K562 (cell line): ENCODE measurements at regions not wholly inside any gene's neighbourhood (a gene's known extent, or its start where the extent isn't known, plus 50 kb on each side); places are given as distances from the start of the nearest gene placed in this dataset.

Experiments
- ATAC-seq: fragments of 200-7000 bp; cut with Tn5 transposase; 3 replicates; pipeline ENCODE4 v1.9.1; 2020; ENCODE audit warnings: moderate library complexity
- BruUV-seq: library from RNA; stranded (reverse); fragments of 400-500 nt; replicated peaks from 2 replicates; lab custom pipeline; 2021; lab: Mats Ljungman, UMichigan
- CTCF ChIA-PET: fragments of 300-600 bp; formaldehyde crosslinking; extraction: SDS; loops from one replicate; lab custom pipeline; 2021; ENCODE audit warnings: low intra/inter-chr PET ratio; lab: Yijun Ruan, JAX
- POLR2A ChIA-PET: fragments of 300-600, 350-650 bp; sonication (Branson Sonifier 250); formaldehyde crosslinking; extraction: SDS; loops from one replicate; lab custom pipeline; 2021; ENCODE audit warnings: antibody characterized with exemption, inconsistent platforms; lab: Yijun Ruan, JAX
- DNase-seq, 4 experiments: peaks; one replicate each; pipeline versions ENCODE4 v3.0.0 to v3.0.0-alpha.2; 2011 to 2018; ENCODE audit warnings: low spot score in 3 of 4, mixed read lengths in 3 of 4; ENCODE audit errors: extremely low read depth in 1 of 4
- FAIRE-seq: peaks from 2 replicates; lab custom pipeline; 2011; peaks lifted over from hg19 to GRCh38; lab: Jason Lieb, UNC
- H2AFZ ChIP-seq: 2 replicates; pipeline ENCODE4 v1.6.0; 2011; ENCODE audit warnings: low read depth, low read length, control low read depth, inconsistent platforms
- H3K27ac ChIP-seq: fragments of 200-600 bp; 3 replicates; pipeline ENCODE4 v1.8.0; 2011; ENCODE audit warnings: low read depth, mild to moderate bottlenecking, control low read depth, inconsistent platforms, low read length, moderate library complexity, mixed read lengths; ENCODE audit errors: extremely low read depth
- H3K27me3 ChIP-seq, 2 experiments: fragments of 300-600 bp in 1 of 2; 2 replicates in 1 of 2; 3 replicates in 1 of 2; pipeline versions ENCODE4 v1.6.0 to v1.8.0; 2011; ENCODE audit warnings: inconsistent platforms in 2 of 2, low read length in 2 of 2, mild to moderate bottlenecking in 1 of 2, mixed read lengths in 1 of 2, moderate library complexity in 1 of 2; ENCODE audit not compliant: control insufficient read depth in 2 of 2, insufficient read depth in 2 of 2
- H3K36me3 ChIP-seq: fragments of 300-600 bp; 3 replicates; pipeline ENCODE4 v1.8.0; 2011; ENCODE audit warnings: mild to moderate bottlenecking, low read length, inconsistent platforms; ENCODE audit not compliant: control insufficient read depth, insufficient read depth
- H3K4me1 ChIP-seq, 2 experiments: fragments of 200-600 bp in 1 of 2; replicated peaks in 1 of 2; 2 replicates in 1 of 2; 3 replicates in 1 of 2; pipeline versions ENCODE4 v1.5.1 to v1.8.0; 2011; ENCODE audit warnings: inconsistent platforms in 2 of 2, low read length in 2 of 2, mild to moderate bottlenecking in 1 of 2, mixed read lengths in 1 of 2, moderate library complexity in 1 of 2; ENCODE audit not compliant: control insufficient read depth in 2 of 2, insufficient read depth in 2 of 2
- H3K4me2 ChIP-seq: 2 replicates; pipeline ENCODE4 v1.6.1; 2011; ENCODE audit warnings: low read length, control low read depth, inconsistent platforms, mixed read lengths; ENCODE audit not compliant: insufficient read depth
- H3K4me3 ChIP-seq: fragments of 200-600 bp; sonication (generic), shearing (Covaris generic); 2 replicates; pipeline ENCODE4 v1.5.1; 2016; ENCODE audit warnings: control low read depth, inconsistent platforms
- H3K79me2 ChIP-seq: fragments of 200-600 bp; 3 replicates; pipeline ENCODE4 v1.8.0; 2011; ENCODE audit warnings: low read length, inconsistent platforms; ENCODE audit not compliant: control insufficient read depth, insufficient read depth
- H3K9ac ChIP-seq, 2 experiments: 2 replicates each; pipeline versions ENCODE4 v1.6.0 to v1.6.1; 2011; ENCODE audit warnings: low read depth in 2 of 2, low read length in 2 of 2, control low read depth in 1 of 2, inconsistent platforms in 1 of 2, mild to moderate bottlenecking in 1 of 2, mixed read lengths in 1 of 2; ENCODE audit not compliant: insufficient read depth in 1 of 2
- H3K9me1 ChIP-seq: one replicate; pipeline ENCODE4 v1.6.0; 2011; ENCODE audit warnings: inconsistent platforms, mild to moderate bottlenecking, low read length, moderate library complexity; ENCODE audit not compliant: control insufficient read depth, insufficient read depth
- H3K9me3 ChIP-seq: replicated peaks from 2 replicates; pipeline ENCODE4 v1.5.1; 2011; ENCODE audit warnings: low read depth, low read length, inconsistent platforms; ENCODE audit not compliant: control insufficient read depth, insufficient read depth
- H4K20me1 ChIP-seq: replicated peaks from 2 replicates; pipeline ENCODE4 v1.6.1; 2011; ENCODE audit warnings: low read length, inconsistent platforms, mixed read lengths; ENCODE audit not compliant: control insufficient read depth, insufficient read depth
- CBFB ChIP-seq: sonication (generic); formaldehyde crosslinking; IDR thresholded peaks from 2 replicates; pipeline ENCODE4 v1.4.0; 2020; ENCODE audit warnings: mild to moderate bottlenecking, missing genetic modification reagents
- CHAMP1 ChIP-seq: fragments of 450-650 bp; IDR thresholded peaks from 2 replicates; pipeline ENCODE4 v1.6.1; 2016; ENCODE audit warnings: mild to moderate bottlenecking
- CREBBP ChIP-seq: IDR thresholded peaks from one replicate; pipeline ENCODE4 v1.6.1; 2012; ENCODE audit warnings: low read depth, mild to moderate bottlenecking, control low read depth, inconsistent platforms, low read length
- OTX1 ChIP-seq: fragments of 450-650 bp; formaldehyde crosslinking; IDR thresholded peaks from 2 replicates; pipeline ENCODE4 v1.4.0; 2022; ENCODE audit warnings: mild to moderate bottlenecking
- PML ChIP-seq: IDR thresholded peaks from 2 replicates; pipeline ENCODE4 v1.6.1; 2012; ENCODE audit warnings: low read length, inconsistent platforms
- POLR2AphosphoS5 ChIP-seq: IDR thresholded peaks from 2 replicates; pipeline ENCODE4 v1.6.1; 2011; ENCODE audit warnings: mild to moderate bottlenecking, low read depth, low read length, moderate library complexity; ENCODE audit not compliant: control insufficient read depth, insufficient read depth
- RBM22 ChIP-seq: fragments of 200-400 bp; formaldehyde crosslinking; IDR thresholded peaks from 2 replicates; pipeline ENCODE4 v1.6.1; 2018; ENCODE audit warnings: low read length, low read depth; ENCODE audit not compliant: poor library complexity, severe bottlenecking
- ZNF274 ChIP-seq: IDR thresholded peaks from 2 replicates; pipeline ENCODE4 v1.6.1; 2011; ENCODE audit warnings: low read depth, mild to moderate bottlenecking, low read length, moderate library complexity, borderline replicate concordance
- ZNF740 ChIP-seq, 3 experiments: fragments of 200-800 bp in 1 of 3; sonication (Bioruptor generic) in 1 of 3; sonication (generic) in 1 of 3; formaldehyde crosslinking in 1 of 3; IDR thresholded peaks; 2 replicates each; pipeline versions ENCODE4 v1.6.1 to v1.8.0; 2016 to 2022; ENCODE audit warnings: mild to moderate bottlenecking in 2 of 3, missing compliant biosample characterization in 2 of 3, missing genetic modification characterization in 2 of 3, missing genetic modification reagents in 1 of 3
- WGBS: fragments of 100-300 bp; shearing (Covaris generic); methylation state at CpG from one replicate; pipeline ENCODE4 v1.1.6; 2016; ENCODE audit warnings: low coverage, mixed read lengths; ENCODE audit not compliant: insufficient coverage; ENCODE audit errors: missing lambda C conversion rate; 5-methylcytosine and 5-hydroxymethylcytosine counted together
- in situ Hi-C: fragments of 300-500 bp; cut with MboI; formaldehyde crosslinking; loops from 4 replicates; pipeline ENCODE4 v1.15.0; 2018; ENCODE audit warnings: inconsistent platforms, mixed read lengths
- intact Hi-C: fragments of 100-400 bp; cut with micrococcal nuclease; formaldehyde crosslinking; loops from 2 replicates; pipeline ENCODE4 v1.14.2; 2022

GRCh38 chr1:244339073-244339692 lies 112.5 kb downstream of the ADSS2 start:
- POLR2A ChIA-PET = interaction anchor here (1.8 kb wide), 1 partner anchor 12 kb away, joined by 4 read pairs; no protein-coding TSS in a partner anchor
- FAIRE-seq (no peak), ATAC-seq (no peak), DNase-seq (no peak)
- H2AFZ ChIP-seq = no peak overlapping the region
- H3K4me3 ChIP-seq = no peak overlapping the region
- in situ Hi-C loops (no loop called here), intact Hi-C loops (no loop called here)
- no peaks in the 10 kb centered on the region for H3K9me3 ChIP-seq
- H3K4me2 ChIP-seq = no peak overlapping the region
- no TSS peak for BruUV-seq
- no peaks in the 10 kb centered on the region for H3K9me1 ChIP-seq
- H3K9ac ChIP-seq = no peak overlapping the region
- H4K20me1 ChIP-seq = no peaks in the 10 kb centered on the region
- H3K36me3 ChIP-seq = no peaks in the 10 kb centered on the region
- H3K4me1 ChIP-seq = peaks cover 13 to 24% of the 10 kb centered on the region in 2 experiments
- no peaks in the 10 kb centered on the region for H3K79me2 ChIP-seq
- CTCF ChIA-PET = no interaction called here
- 55% methylated on average over 11 of the region's 11 CpGs for WGBS
- H3K27ac ChIP-seq = no peak overlapping the region
- no peaks in the 10 kb centered on the region for H3K27me3 ChIP-seq
- TF ChIP-seq OTX1 (CRISPR knock-in tag) = no peak
- no peak for TF ChIP-seq CHAMP1
- TF ChIP-seq ZNF740 (CRISPR knock-in tag; IDR thresholded peaks at IDR 0.05) = no peak
- no peak for TF ChIP-seq ZNF740 (tag; IDR thresholded peaks at IDR 0.05)
- TF ChIP-seq CREBBP = no peak
- no peak for TF ChIP-seq CBFB
- no peak for TF ChIP-seq RBM22
- no peak for TF ChIP-seq ZNF274
- TF ChIP-seq PML = no peak
- TF ChIP-seq POLR2AphosphoS5 = no peak
